GM13977 (cell line): ENCODE measurements at regions not wholly inside any gene's neighbourhood (a gene's known extent, or its start where the extent isn't known, plus 50 kb on each side); places are given as distances from the start of the nearest gene placed in this dataset.

ENCODE experiments used
- DNase-seq: peaks from one replicate; pipeline ENCODE4 v3.0.0; 2012; ENCODE audit warnings: low spot score
- CTCF ChIP-seq: IDR thresholded peaks from 2 replicates; pipeline ENCODE4 v1.5.1; 2012; ENCODE audit warnings: mild to moderate bottlenecking, control low read depth; ENCODE audit not compliant: insufficient read depth; ENCODE audit errors: extremely low read depth, missing control alignments
- in situ Hi-C: fragments of 300-500 bp; cut with MboI; formaldehyde crosslinking; loops from one replicate; pipeline ENCODE4 v1.12.0; 2022; ENCODE audit warnings: low sequenced_read_pairs, low pct_unique_long_range_greater_than_20kb, mixed read lengths, inconsistent platforms; ENCODE audit not compliant: unreplicated experiment

- TF ChIP-seq CTCF: no peak
- DNase-seq: no peak
- in situ Hi-C loops: no loop called here
Measured at GRCh38 chr5:159645179-159645846, 271.0 kb upstream of the ADRA1B start.

- TF ChIP-seq CTCF: no peak
Measured at GRCh38 chr5:159650803-159651202, 265.5 kb upstream of the ADRA1B start.

GRCh38 chr5:159655757-159656409 lies 260.4 kb upstream of the ADRA1B start:
- no peak for TF ChIP-seq CTCF
- in situ Hi-C loops: no loop called here

More at GRCh38 chr5:159650803-159651202, 265.5 kb upstream of the ADRA1B start:
- in situ Hi-C loops: no loop called here
- DNase-seq: no peak

GRCh38 chr5:159657298-159657697 lies 259.0 kb upstream of the ADRA1B start:
- in situ Hi-C loops: no loop called here
- no peak for TF ChIP-seq CTCF
- no peak for DNase-seq

More at GRCh38 chr5:159655757-159656409, 260.4 kb upstream of the ADRA1B start:
- DNase-seq: no peak

GRCh38 chr5:159657771-159658170 lies 258.5 kb upstream of the ADRA1B start:
- DNase-seq: no peak
- no peak for TF ChIP-seq CTCF
- in situ Hi-C loops: no loop called here

- no peak for TF ChIP-seq CTCF
- DNase-seq: no peak
- in situ Hi-C loops: no loop called here
Measured at GRCh38 chr5:159658266-159658925, 257.9 kb upstream of the ADRA1B start.
